Stimulated activated CD8-positive, alpha-beta memory T cell treated with anti-CD3 and anti-CD28 coated beads, Interleukin-2, amount 100 ng/mL, for 1 hour (primary cell): ENCODE measurements at regions not wholly inside any gene's neighbourhood (a gene's known extent, or its start where the extent isn't known, plus 50 kb on each side); places are given as distances from the start of the nearest gene placed in this dataset.

Experiments
- DNase-seq, 2 donors: peaks; one replicate each; pipeline ENCODE4 v3.0.0-alpha.2; 2020; ENCODE audit warnings: low read depth in 2 of 2

- no peak for DNase-seq
These were observed 324.4 kb upstream of the ZNF32 start for GRCh38 chr10:43972976-43973647.

DNA sequence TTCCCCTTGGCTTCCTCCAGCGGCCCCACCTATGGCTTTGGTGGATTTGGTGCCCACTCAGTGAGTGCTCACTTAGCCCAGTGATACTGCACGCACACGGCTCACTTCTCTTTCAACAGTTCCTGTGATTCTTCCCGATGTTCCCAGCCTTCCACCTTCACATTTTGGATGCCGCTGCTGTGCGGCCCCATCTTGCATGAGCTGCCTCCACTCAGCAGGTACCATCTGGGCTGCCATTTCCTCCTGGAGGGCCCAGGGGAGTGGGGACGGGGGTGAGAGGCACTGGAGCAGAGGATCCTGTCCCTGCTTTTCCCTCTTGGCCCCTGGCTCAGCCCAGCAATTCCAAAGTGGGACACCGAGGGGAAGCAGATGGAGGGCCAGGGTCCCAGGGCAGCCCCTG lies 323.3 kb upstream of the ZNF32 start:
- DNase-seq: no peak

DNA sequence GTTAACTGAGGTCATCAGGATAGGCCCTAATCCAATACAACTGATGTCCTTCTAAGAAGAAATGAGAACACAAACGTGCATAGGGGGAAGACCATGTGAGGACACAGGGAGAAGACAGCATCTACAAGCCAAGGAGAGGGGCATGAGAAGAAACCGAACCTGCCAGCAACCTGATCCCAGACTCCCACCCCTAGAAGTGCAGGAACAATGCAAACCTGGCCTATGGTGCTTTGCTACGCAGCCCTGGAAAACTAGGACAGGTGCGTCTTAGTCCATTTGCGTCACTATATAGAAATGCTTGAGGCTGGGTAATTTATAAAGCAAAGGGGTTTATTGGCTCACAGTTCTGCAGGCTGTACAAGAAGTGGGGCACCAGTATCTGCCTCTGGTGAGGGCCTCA lies 322.6 kb upstream of the ZNF32 start:
- no peak for DNase-seq

DNA sequence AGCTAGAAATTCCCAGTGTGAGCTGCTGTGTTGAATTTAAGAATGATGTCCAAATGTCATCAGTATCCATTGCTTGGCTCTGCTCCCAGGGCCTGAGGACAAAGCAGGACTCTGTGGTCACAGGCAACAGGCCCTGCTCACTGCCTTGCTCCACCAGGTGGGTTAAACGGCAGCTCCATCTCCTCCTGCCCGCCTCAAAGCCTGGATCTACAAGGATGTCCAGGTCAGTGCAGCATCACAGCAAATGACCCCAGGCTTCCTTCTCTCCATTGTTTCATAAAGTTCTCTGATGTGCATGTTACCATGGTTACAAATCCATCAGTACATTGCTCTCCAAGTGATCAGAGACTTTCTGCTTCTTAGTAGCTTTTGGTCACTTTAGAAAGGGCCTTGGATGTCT lies 322.0 kb upstream of the ZNF32 start:
- no peak for DNase-seq

- no peak for DNase-seq
These were observed 321.5 kb upstream of the ZNF32 start for GRCh38 chr10:43970018-43970698.

DNA sequence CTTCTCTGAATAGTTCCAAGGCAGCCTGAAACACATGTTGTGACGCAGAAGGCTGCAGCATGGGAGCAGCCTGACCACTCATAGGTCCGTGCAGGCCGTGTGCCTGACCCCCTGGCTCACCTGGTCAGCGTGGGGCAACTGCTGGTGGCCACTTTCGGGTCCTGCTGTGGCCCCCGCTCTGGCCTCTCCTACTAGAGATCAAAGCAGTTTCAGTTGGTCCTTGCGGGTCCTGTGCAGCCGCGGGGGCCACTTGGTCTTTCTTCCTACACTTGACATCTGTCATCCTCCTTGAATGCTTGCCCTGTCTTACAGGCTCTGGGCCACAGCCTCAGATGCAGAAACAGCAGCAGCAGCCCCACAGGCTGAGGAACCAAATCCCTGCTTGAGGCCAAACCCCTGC lies 320.8 kb upstream of the ZNF32 start:
- DNase-seq: no peak

DNA sequence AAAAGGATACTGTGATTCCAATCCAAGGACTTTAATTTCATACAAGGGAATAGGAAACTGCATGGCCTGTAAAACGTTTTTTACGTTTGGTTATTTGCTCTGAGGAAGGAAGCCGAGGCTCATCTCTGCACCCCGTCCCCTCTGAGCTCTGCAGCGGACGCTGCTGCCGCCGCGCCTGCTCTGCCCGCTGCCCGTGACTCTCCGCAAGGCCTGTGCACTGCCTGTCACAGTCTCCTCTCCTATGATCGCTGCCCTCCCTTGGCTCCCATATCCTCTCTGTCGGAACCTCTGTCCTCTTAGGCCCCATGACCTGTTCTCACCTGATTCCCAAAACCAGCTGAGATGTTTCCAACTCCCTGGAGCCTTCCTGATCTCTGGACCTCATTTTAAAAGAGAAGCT lies 320.3 kb upstream of the ZNF32 start:
- no peak for DNase-seq

DNA sequence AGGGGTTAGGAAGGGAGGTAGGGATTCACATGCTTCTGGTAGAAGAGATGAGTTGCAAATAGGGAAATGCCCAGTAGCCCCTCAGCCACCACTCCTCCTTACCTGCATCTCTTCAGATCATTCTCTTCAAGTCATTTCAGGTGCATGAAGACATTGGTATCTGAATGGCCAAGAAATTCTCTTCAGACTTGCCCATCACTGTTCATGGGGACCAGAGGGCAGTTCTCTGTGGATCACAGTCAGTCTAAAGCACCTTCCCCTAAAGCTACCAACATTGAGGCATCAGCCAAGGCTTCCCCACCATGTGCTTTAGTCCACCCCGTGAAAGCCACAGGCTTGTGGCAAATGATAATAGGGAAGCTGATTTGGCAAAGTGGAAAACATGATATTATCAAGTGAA lies 319.4 kb upstream of the ZNF32 start:
- no peak for DNase-seq

- no peak for DNase-seq
These were observed 317.9 kb upstream of the ZNF32 start for GRCh38 chr10:43966571-43966965.

- DNase-seq: no peak
These were observed 317.4 kb upstream of the ZNF32 start for GRCh38 chr10:43965918-43966570.

DNA sequence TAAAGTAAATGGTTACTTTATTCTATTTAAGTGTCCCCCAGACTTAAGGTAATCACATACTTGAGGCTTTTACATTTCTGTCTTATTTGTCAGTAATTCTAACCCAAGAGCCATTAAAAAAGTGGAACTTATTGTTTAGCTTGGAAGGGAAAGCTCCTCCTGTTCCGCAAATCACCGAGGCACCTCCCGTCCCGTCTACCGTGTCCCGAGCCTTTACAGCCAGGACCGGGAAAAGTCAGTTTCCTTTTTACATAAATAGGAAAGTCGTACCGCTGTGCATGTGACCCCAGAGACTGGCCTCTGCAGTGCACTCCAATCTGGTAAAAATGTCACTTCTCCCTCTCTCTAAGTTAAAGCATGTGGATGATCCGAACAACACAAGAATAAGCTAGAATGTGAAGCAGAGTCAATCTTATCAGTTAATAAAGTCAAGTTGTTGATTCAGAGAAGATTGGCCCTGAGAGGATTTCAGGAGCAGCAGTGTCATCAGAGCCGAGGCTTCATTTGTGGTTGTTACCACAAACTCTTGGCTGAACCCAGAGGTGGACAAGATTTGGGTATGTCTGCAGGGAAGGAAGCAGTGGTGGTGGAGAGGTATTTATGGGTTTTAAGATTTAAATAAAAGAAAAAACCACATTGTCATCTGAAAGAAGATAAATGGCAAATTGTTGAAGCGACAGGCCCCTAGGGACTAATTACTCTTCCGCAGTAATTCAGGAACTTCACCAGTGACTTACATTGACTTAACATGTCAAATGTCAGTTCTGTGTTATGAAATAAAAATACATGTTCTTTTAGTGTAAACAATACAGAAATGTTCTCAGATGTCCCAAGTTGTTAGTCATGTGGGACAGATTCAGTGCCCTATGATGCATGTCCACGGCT lies 316.6 kb upstream of the ZNF32 start:
- no peak for DNase-seq

DNA sequence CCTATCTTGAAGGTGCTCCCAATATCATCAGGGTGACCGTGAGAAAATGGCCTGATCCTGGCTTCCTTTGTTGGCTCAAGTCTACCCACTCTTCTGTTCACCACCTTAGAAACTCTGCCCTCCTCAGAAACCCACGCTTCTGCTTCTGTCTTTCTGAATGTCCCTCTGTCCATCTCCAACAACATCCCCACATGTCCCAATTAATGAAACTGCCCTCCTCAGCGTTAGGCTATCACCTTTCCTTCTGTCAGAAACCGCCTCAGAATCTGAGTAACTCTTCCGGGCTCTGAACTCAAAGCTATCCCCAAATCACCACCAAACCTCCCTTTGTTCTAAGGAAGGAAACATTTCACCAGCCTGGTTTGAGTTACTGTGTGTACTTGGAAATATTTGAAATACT lies 315.8 kb upstream of the ZNF32 start:
- DNase-seq: no peak

GRCh38 chr10:43963793-43964425 lies 315.2 kb upstream of the ZNF32 start:
- DNase-seq: no peak

- no peak for DNase-seq
These were observed 314.7 kb upstream of the ZNF32 start for GRCh38 chr10:43963379-43963778.

GRCh38 chr10:43962346-43963191 lies 313.9 kb upstream of the ZNF32 start:
- no peak for DNase-seq

DNA sequence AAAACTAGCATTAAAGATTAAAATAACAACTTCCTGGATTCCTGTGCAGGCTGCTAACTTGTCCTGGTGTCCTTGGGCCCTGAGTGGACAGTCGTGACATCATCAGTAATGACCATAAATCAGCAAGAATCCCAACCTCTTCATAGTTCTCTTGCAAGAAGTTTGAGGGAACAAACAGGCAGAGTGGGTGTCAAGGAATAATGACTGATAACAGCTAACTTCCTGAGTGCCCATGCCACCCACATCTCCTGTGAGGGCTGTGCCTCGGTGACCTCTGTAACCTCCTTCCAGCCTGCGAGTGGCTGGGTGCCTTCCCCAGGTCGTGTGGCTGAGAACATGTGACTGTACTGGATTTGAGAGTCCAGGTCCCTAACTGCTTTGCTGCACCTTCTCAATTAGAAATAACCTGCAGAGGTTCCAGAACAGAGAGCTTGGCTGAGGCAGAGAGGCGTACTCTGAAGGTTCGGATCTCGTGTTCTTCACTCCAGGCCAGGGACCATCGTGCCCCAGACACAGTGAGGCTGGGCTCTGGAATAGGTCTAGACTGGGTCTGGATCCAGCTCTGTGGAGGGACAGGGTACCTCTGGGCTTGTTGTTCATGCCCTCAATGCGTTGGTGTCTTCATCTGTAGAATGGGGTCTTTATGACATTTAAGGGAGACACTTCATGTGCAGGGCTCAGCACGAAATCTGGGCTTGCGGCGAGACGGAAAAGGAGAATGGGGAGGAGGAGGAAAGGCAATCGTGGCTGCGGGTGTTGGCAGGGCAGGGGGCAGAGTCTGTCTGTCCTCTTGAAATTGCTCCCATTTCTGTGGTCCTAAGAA lies 313.1 kb upstream of the ZNF32 start:
- DNase-seq: no peak

DNA sequence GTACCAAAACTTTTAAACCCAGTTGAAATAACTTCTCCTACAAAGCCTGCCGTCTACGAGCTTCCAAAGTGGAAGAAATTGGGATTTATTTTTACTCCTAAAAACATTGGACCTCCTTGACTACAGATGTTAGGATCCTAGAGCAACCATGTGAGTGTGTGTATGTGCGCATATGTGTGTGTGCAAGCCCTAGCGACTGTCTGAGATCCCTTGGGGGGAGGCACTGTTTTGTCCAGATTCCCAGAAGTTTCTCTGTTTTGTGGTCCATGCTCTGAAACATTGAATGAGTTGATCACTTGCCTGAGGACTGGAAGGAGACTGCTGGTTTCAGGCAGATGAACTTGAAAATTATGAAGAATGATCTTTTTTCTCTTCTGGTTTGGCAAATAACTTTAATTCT lies 312.3 kb upstream of the ZNF32 start:
- DNase-seq: no peak

DNA sequence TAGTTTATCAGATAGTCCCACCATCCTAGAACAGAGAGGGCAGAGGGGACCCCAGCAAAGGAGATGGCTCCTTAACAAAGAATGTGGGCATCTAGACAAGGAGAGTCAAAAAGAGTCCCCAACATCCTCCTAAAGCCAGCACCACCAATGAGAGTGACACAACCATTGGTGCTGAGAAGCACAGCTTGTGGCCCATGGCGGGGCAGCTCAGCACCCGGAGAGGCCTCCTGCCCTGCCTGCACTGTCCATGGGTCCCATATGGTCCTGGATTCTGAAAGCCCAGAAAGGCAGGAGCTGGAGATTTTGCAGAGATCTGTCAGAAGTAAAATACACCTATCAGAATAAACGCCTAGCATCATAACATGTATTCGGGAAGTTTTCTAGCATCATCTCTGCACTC lies 311.8 kb upstream of the ZNF32 start:
- no peak for DNase-seq

DNA sequence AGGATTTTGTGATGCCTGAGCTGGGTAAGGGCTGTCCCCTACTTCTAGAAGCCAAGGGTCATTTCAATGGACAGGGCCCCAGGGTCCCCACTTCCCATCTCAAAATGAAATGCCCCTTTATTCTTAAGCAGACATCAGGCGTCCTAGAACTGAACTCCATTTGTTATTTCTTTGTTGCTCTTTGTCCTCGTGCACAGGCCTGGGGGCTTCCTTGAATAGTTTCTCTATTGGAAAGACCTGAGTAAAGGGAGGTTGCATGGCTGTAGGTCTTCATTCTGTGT lies 311.4 kb upstream of the ZNF32 start:
- DNase-seq: no peak
